SK-N-SH (cell line): ENCODE measurements at regions not wholly inside any gene's neighbourhood (a gene's known extent, or its start where the extent isn't known, plus 50 kb on each side); places are given as distances from the start of the nearest gene placed in this dataset.

Source experiments
- CTCF ChIA-PET: fragments of 300-600, 350-600 bp; formaldehyde crosslinking; extraction: SDS; loops from one replicate; lab custom pipeline; 2021; lab: Yijun Ruan, JAX
- POLR2A ChIA-PET: fragments of 350-600 bp; sonication (Branson Sonifier 250); formaldehyde crosslinking; extraction: SDS; loops from one replicate; lab custom pipeline; 2020; ENCODE audit warnings: antibody characterized with exemption, inconsistent platforms; lab: Yijun Ruan, JAX
- DNase-seq: peaks from one replicate; pipeline ENCODE4 v3.0.0; 2012
- H2AFZ ChIP-seq: fragments of 200-600 bp; sonication (generic); 2 replicates; pipeline ENCODE4 v1.8.1; 2016; ENCODE audit warnings: antibody characterized with exemption, mild to moderate bottlenecking, low read depth
- H3F3A ChIP-seq: fragments of 200-600 bp; sonication (generic); replicated peaks from 2 replicates; pipeline ENCODE3; 2016; ENCODE audit warnings: antibody characterized with exemption, mild to moderate bottlenecking; ENCODE audit not compliant: insufficient read depth
- H3K27ac ChIP-seq, 2 experiments: fragments of 200-500 bp in 1 of 2; fragments of 200-600 bp in 1 of 2; sonication (Bioruptor generic) in 1 of 2; sonication (generic), shearing (Covaris generic) in 1 of 2; 2 replicates each; pipeline versions ENCODE4 v1.5.1 to v1.6.1; 2014 to 2016; ENCODE audit warnings: low read depth in 2 of 2, inconsistent platforms in 1 of 2, low read length in 1 of 2, mild to moderate bottlenecking in 1 of 2, mixed read lengths in 1 of 2
- H3K27me3 ChIP-seq: fragments of 200-600 bp; sonication (generic), shearing (Covaris generic); 2 replicates; pipeline ENCODE4 v1.6.1; 2016; ENCODE audit warnings: mixed run types; ENCODE audit not compliant: insufficient read depth
- H3K36me3 ChIP-seq, 2 experiments: fragments of 200-500 bp in 1 of 2; fragments of 200-600 bp in 1 of 2; sonication (Bioruptor generic) in 1 of 2; sonication (generic) in 1 of 2; replicated peaks in 1 of 2; 2 replicates each; pipeline versions ENCODE3 to v1.5.1; 2014 to 2016; ENCODE audit warnings: low read length in 1 of 2, mild to moderate bottlenecking in 1 of 2; ENCODE audit not compliant: insufficient read depth in 2 of 2, control insufficient read depth in 1 of 2
- H3K4me1 ChIP-seq, 2 experiments: fragments of 200-500 bp in 1 of 2; fragments of 200-600 bp in 1 of 2; sonication (Bioruptor generic) in 1 of 2; sonication (generic), shearing (Covaris generic) in 1 of 2; 2 replicates each; pipeline versions ENCODE4 v1.5.1 to v1.6.1; 2014 to 2016; ENCODE audit warnings: low read depth in 1 of 2, low read length in 1 of 2, mixed run types in 1 of 2; ENCODE audit not compliant: insufficient read depth in 2 of 2, control insufficient read depth in 1 of 2
- H3K4me2 ChIP-seq: fragments of 200-600 bp; sonication (generic), shearing (Covaris generic); 2 replicates; pipeline ENCODE4 v1.6.1; 2017; ENCODE audit warnings: mixed run types
- H3K4me3 ChIP-seq, 2 experiments: fragments of 200-500 bp in 1 of 2; fragments of 200-600 bp in 1 of 2; sonication (Bioruptor generic) in 1 of 2; sonication (generic), shearing (Covaris generic) in 1 of 2; 2 replicates each; pipeline versions ENCODE4 v1.5.1 to v1.8.1; 2014 to 2016; ENCODE audit warnings: low read depth in 2 of 2, inconsistent platforms in 1 of 2, low read length in 1 of 2, mild to moderate bottlenecking in 1 of 2, mixed read lengths in 1 of 2, moderate library complexity in 1 of 2
- H3K79me2 ChIP-seq: fragments of 200-600 bp; sonication (generic); 2 replicates; pipeline ENCODE4 v1.8.1; 2017; ENCODE audit warnings: mild to moderate bottlenecking; ENCODE audit not compliant: insufficient read depth
- H3K9ac ChIP-seq: fragments of 200-600 bp; sonication (generic); 2 replicates; pipeline ENCODE4 v1.6.1; 2017; ENCODE audit warnings: mixed run types
- H3K9me2 ChIP-seq: fragments of 200-600 bp; sonication (generic); 2 replicates; pipeline ENCODE4 v1.6.1; 2017; ENCODE audit warnings: mixed run types
- H3K9me3 ChIP-seq: fragments of 200-600 bp; sonication (generic); 2 replicates; pipeline ENCODE4 v1.6.1; 2017; ENCODE audit warnings: mixed run types, mild to moderate bottlenecking, moderate library complexity
- H4K20me1 ChIP-seq: fragments of 200-600 bp; sonication (generic); 2 replicates; pipeline ENCODE4 v1.6.1; 2017; ENCODE audit warnings: mild to moderate bottlenecking, mixed run types; ENCODE audit not compliant: insufficient read depth
- CTCF ChIP-seq: fragments of 200-600 bp; sonication (generic); IDR thresholded peaks from 2 replicates; pipeline ENCODE4 v1.6.1; 2017; ENCODE audit warnings: antibody characterized with exemption, mild to moderate bottlenecking, moderate library complexity
- EP300 ChIP-seq, 2 experiments: IDR thresholded peaks; 2 replicates each; pipeline versions ENCODE4 v1.4.0 to v1.6.1; 2012; ENCODE audit warnings: borderline replicate concordance in 1 of 2, low read depth in 1 of 2, low read length in 1 of 2
- FOSL2 ChIP-seq: IDR thresholded peaks from 2 replicates; pipeline ENCODE4 v1.4.0; 2012; ENCODE audit warnings: low read depth, mild to moderate bottlenecking, moderate library complexity, borderline replicate concordance
- FOXM1 ChIP-seq: IDR thresholded peaks from 2 replicates; pipeline ENCODE4 v1.4.0; 2012; ENCODE audit warnings: low read depth, mild to moderate bottlenecking
- GATA2 ChIP-seq: sonication (generic); formaldehyde crosslinking; IDR thresholded peaks from 2 replicates; pipeline ENCODE4 v1.5.0; 2020; ENCODE audit warnings: mild to moderate bottlenecking, missing genetic modification reagents
- JUND ChIP-seq: IDR thresholded peaks from 2 replicates; pipeline ENCODE4 v1.4.0; 2012
- MAX ChIP-seq: IDR thresholded peaks from 2 replicates; pipeline ENCODE4 v1.4.0; 2012; ENCODE audit warnings: low read depth
- MEF2A ChIP-seq: IDR thresholded peaks from 2 replicates; pipeline ENCODE4 v1.4.0; 2012; ENCODE audit warnings: low read depth, borderline replicate concordance
- NRF1 ChIP-seq: IDR thresholded peaks from 2 replicates; pipeline ENCODE4 v1.6.1; 2012; ENCODE audit warnings: low read depth, mild to moderate bottlenecking, low read length
- SIN3A ChIP-seq: IDR thresholded peaks from 2 replicates; pipeline ENCODE4 v1.6.1; 2012; ENCODE audit warnings: low read depth, mild to moderate bottlenecking, low read length, moderate library complexity, borderline replicate concordance
- SMC3 ChIP-seq: IDR thresholded peaks from 2 replicates; pipeline ENCODE4 v1.6.1; 2012; ENCODE audit warnings: low read depth, low read length, improper control_type of control experiment
- TAF1 ChIP-seq: IDR thresholded peaks from 2 replicates; pipeline ENCODE4 v1.6.1; 2012; ENCODE audit warnings: low read depth, mild to moderate bottlenecking, low read length, moderate library complexity, borderline replicate concordance
- TCF12 ChIP-seq: IDR thresholded peaks from 2 replicates; pipeline ENCODE4 v1.4.0; 2012
- USF1 ChIP-seq: IDR thresholded peaks from 2 replicates; pipeline ENCODE4 v1.4.0; 2012; ENCODE audit warnings: low read depth, borderline replicate concordance
- WGBS: methylation state at CpG from one replicate; pipeline ENCODE4 v1.1.6; 2017; ENCODE audit warnings: low lambda C conversion rate; 5-methylcytosine and 5-hydroxymethylcytosine counted together

GRCh38 chr3:188949456-188949855 lies 222.3 kb upstream of the TPRG1 start:
- DNase-seq = no peak
- TF ChIP-seq USF1 = no peak
- TF ChIP-seq SIN3A = no peak
- TF ChIP-seq JUND = no peak
- TF ChIP-seq TCF12 = no peak
- no peak for TF ChIP-seq MEF2A
- TF ChIP-seq CTCF = no peak
- H3K27me3 ChIP-seq = no peaks in the 10 kb centered on the region
- peak overlapping the region; percentile 78; the same call in 1 of the 2 replicates for H3K4me2 ChIP-seq
- no peaks in the 10 kb centered on the region for H4K20me1 ChIP-seq
- H3K9me2 ChIP-seq = no peaks in the 10 kb centered on the region
- WGBS = 94% methylated on average over 2 of the region's 2 CpGs
- ChIA-PET CTCF (no interaction called here), POLR2A (no interaction called here)
- H3K9ac ChIP-seq = no peak overlapping the region
- H3K4me1 ChIP-seq = peaks cover 24 to 30% of the 10 kb centered on the region in 2 experiments; a peak in 3 of 4 replicates
- peak overlapping the region; percentile 85 to 93 for H3K27ac ChIP-seq
- no peaks in the 10 kb centered on the region for H3K9me3 ChIP-seq
- no peak overlapping the region for H2AFZ ChIP-seq
- no peak overlapping the region for H3K4me3 ChIP-seq
- H3K36me3 ChIP-seq = no peaks in the 10 kb centered on the region
- H3K79me2 ChIP-seq = no peaks in the 10 kb centered on the region
- H3F3A ChIP-seq = peaks cover 21% of the 10 kb centered on the region

- no peak for TF ChIP-seq NRF1
- no peak for TF ChIP-seq FOXM1
- TF ChIP-seq CTCF = no peak
- no peak for TF ChIP-seq TAF1
- TF ChIP-seq GATA2 (CRISPR knock-in tag) = no peak
- no peak for TF ChIP-seq SIN3A
- no peak for TF ChIP-seq FOSL2
- TF ChIP-seq SMC3 = no peak
- TF ChIP-seq MAX = no peak
- no peak for TF ChIP-seq EP300 (IDR thresholded peaks at IDR 0.05; ENCODE audit: borderline replicate concordance in 1 of 2, low read depth in 1 of 2, low read length in 1 of 2)
- Histone ChIP-seq H3K36me3 (no peaks in the 10 kb centered on the region), H3K4me2 (no peak overlapping the region), H3K9me3 (no peaks in the 10 kb centered on the region), H3K9ac (no peak overlapping the region), H3F3A (peaks cover 25% of the 10 kb centered on the region), H3K4me1 (peaks cover 24 to 30% of the 10 kb centered on the region in 2 experiments; a peak in 3 of 4 replicates), H3K4me3 (no peak overlapping the region), H3K27ac (peak overlapping the region in 1 of 2 experiments; percentile 93; a peak in 2 of 4 replicates), H3K79me2 (no peaks in the 10 kb centered on the region), H3K27me3 (no peaks in the 10 kb centered on the region), H4K20me1 (no peaks in the 10 kb centered on the region), H3K9me2 (no peaks in the 10 kb centered on the region), H2AFZ (no peak overlapping the region)
- CTCF ChIA-PET = no interaction called here
- POLR2A ChIA-PET = no interaction called here
- no peak for DNase-seq
- WGBS = 94% methylated on average over 1 of the region's 1 CpG
Measured at GRCh38 chr3:188949996-188950395, 221.8 kb upstream of the TPRG1 start.
